Karpas-422 (cell line): ENCODE measurements at regions not wholly inside any gene's neighbourhood (a gene's known extent, or its start where the extent isn't known, plus 50 kb on each side); places are given as distances from the start of the nearest gene placed in this dataset.

Experiments
- DNase-seq: peaks from one replicate; pipeline ENCODE4 v3.0.0-alpha.2; 2015
- H2AFZ ChIP-seq: fragments of 200-600 bp; sonication (generic); 2 replicates; pipeline ENCODE4 v1.6.1; 2014; ENCODE audit warnings: antibody characterized with exemption, low read length, mixed read lengths
- H3K27ac ChIP-seq: fragments of 200-600 bp; sonication (generic); 2 replicates; pipeline ENCODE4 v1.5.1; 2014; ENCODE audit warnings: mild to moderate bottlenecking, low read length, moderate library complexity
- H3K27me3 ChIP-seq: fragments of 200-600 bp; sonication (generic); 2 replicates; pipeline ENCODE4 v1.6.1; 2014; ENCODE audit warnings: low read length, mixed read lengths
- H3K36me3 ChIP-seq: fragments of 200-600 bp; sonication (generic); 2 replicates; pipeline ENCODE4 v1.6.1; 2014; ENCODE audit warnings: low read length, mixed read lengths; ENCODE audit not compliant: insufficient read depth
- H3K4me1 ChIP-seq: fragments of 200-600 bp; sonication (generic); 2 replicates; pipeline ENCODE4 v1.6.1; 2014; ENCODE audit warnings: mild to moderate bottlenecking, low read length, mixed read lengths
- H3K4me2 ChIP-seq: fragments of 200-600 bp; sonication (generic); 2 replicates; pipeline ENCODE4 v1.6.1; 2014; ENCODE audit warnings: low read length, low read depth, mild to moderate bottlenecking; ENCODE audit not compliant: poor library complexity, severe bottlenecking
- H3K4me3 ChIP-seq: fragments of 200-600 bp; sonication (generic); 2 replicates; pipeline ENCODE4 v1.5.1; 2014; ENCODE audit warnings: mild to moderate bottlenecking, antibody characterized with exemption, low read length, mixed read lengths
- H3K79me2 ChIP-seq: fragments of 200-600 bp; sonication (generic); 2 replicates; pipeline ENCODE4 v1.6.1; 2014; ENCODE audit warnings: mild to moderate bottlenecking, low read length, mixed read lengths
- H3K9ac ChIP-seq: fragments of 200-600 bp; sonication (generic); 2 replicates; pipeline ENCODE4 v1.6.0; 2014; ENCODE audit warnings: low read length
- H3K9me2 ChIP-seq: fragments of 200-600 bp; sonication (generic), shearing (Covaris generic); replicated peaks from 2 replicates; pipeline ENCODE4 v1.6.0; 2014; ENCODE audit warnings: mild to moderate bottlenecking, low read length, moderate library complexity; ENCODE audit not compliant: insufficient read depth
- H3K9me3 ChIP-seq: fragments of 300-700, 200-600 bp; sonication (generic); 2 replicates; pipeline ENCODE4 v1.6.1; 2014; ENCODE audit warnings: low read length, mixed read lengths
- H4K20me1 ChIP-seq: fragments of 200-600 bp; sonication (generic); 2 replicates; pipeline ENCODE4 v1.6.1; 2014; ENCODE audit warnings: mild to moderate bottlenecking, antibody characterized with exemption, low read length, low read depth; ENCODE audit not compliant: insufficient read depth

GRCh38 chr5:143509758-143510221 lies 106.3 kb upstream of the NR3C1 start:
- DNase-seq = no peak

GRCh38 chr5:143506836-143507552 lies 103.5 kb upstream of the NR3C1 start:
- H3K9ac ChIP-seq = no peak overlapping the region
- H3K4me2 ChIP-seq = no peak overlapping the region
- H3K9me3 ChIP-seq = no peaks in the 10 kb centered on the region
- no peaks in the 10 kb centered on the region for H4K20me1 ChIP-seq
- no peak overlapping the region for H3K27ac ChIP-seq
- DNase-seq = no peak
- H3K36me3 ChIP-seq = no peaks in the 10 kb centered on the region
- no peaks in the 10 kb centered on the region for H3K79me2 ChIP-seq
- no peak overlapping the region for H3K4me3 ChIP-seq
- H3K27me3 ChIP-seq = no peaks in the 10 kb centered on the region
- peaks cover 4% of the 10 kb centered on the region for H3K4me1 ChIP-seq
- H2AFZ ChIP-seq = no peak overlapping the region
- no peaks in the 10 kb centered on the region for H3K9me2 ChIP-seq

More at GRCh38 chr5:143509758-143510221, 106.3 kb upstream of the NR3C1 start:
- Histone ChIP-seq H3K27me3 (no peaks in the 10 kb centered on the region), H3K4me1 (peaks cover 4% of the 10 kb centered on the region), H3K9me2 (no peaks in the 10 kb centered on the region), H3K79me2 (no peaks in the 10 kb centered on the region), H3K4me2 (no peak overlapping the region), H3K9me3 (no peaks in the 10 kb centered on the region), H2AFZ (no peak overlapping the region), H3K36me3 (no peaks in the 10 kb centered on the region), H3K27ac (no peak overlapping the region), H4K20me1 (no peaks in the 10 kb centered on the region), H3K4me3 (no peak overlapping the region), H3K9ac (no peak overlapping the region)

- Histone ChIP-seq H3K27me3 (no peaks in the 10 kb centered on the region), H3K79me2 (no peaks in the 10 kb centered on the region), H3K9me2 (no peaks in the 10 kb centered on the region), H3K9me3 (no peaks in the 10 kb centered on the region), H3K36me3 (no peaks in the 10 kb centered on the region), H2AFZ (no peak overlapping the region), H3K4me2 (no peak overlapping the region), H3K4me3 (no peak overlapping the region), H4K20me1 (no peaks in the 10 kb centered on the region), H3K4me1 (peaks cover 4% of the 10 kb centered on the region), H3K9ac (no peak overlapping the region), H3K27ac (no peak overlapping the region)
- DNase-seq = no peak
Observed at GRCh38 chr5:143505934-143506333, 102.4 kb upstream of the NR3C1 start.

- Histone ChIP-seq H4K20me1 (no peaks in the 10 kb centered on the region), H3K9me3 (no peaks in the 10 kb centered on the region), H3K27ac (no peak overlapping the region), H3K4me1 (peaks cover 4% of the 10 kb centered on the region), H3K27me3 (no peaks in the 10 kb centered on the region), H3K9ac (no peak overlapping the region), H3K79me2 (no peaks in the 10 kb centered on the region), H2AFZ (no peak overlapping the region), H3K9me2 (no peaks in the 10 kb centered on the region), H3K4me2 (no peak overlapping the region), H3K36me3 (no peaks in the 10 kb centered on the region), H3K4me3 (no peak overlapping the region)
- DNase-seq = no peak
Observed at GRCh38 chr5:143505354-143505753, 101.9 kb upstream of the NR3C1 start.

GRCh38 chr5:143501310-143502044 lies 98.0 kb upstream of the NR3C1 start:
- DNase-seq = no peak
- Histone ChIP-seq H3K27ac (no peak overlapping the region), H3K79me2 (no peaks in the 10 kb centered on the region), H3K9me3 (no peaks in the 10 kb centered on the region), H3K27me3 (no peaks in the 10 kb centered on the region), H3K36me3 (no peaks in the 10 kb centered on the region), H3K9me2 (no peaks in the 10 kb centered on the region), H3K9ac (no peak overlapping the region), H3K4me3 (no peak overlapping the region), H3K4me2 (no peak overlapping the region), H3K4me1 (no peaks in the 10 kb centered on the region), H2AFZ (no peak overlapping the region), H4K20me1 (no peaks in the 10 kb centered on the region)

GRCh38 chr5:143499480-143500114 lies 96.1 kb upstream of the NR3C1 start:
- Histone ChIP-seq H3K27ac (no peak overlapping the region), H2AFZ (no peak overlapping the region), H3K79me2 (no peaks in the 10 kb centered on the region), H3K4me2 (no peak overlapping the region), H3K9me3 (no peaks in the 10 kb centered on the region), H3K36me3 (no peaks in the 10 kb centered on the region), H3K4me3 (no peak overlapping the region), H3K27me3 (no peaks in the 10 kb centered on the region), H4K20me1 (no peaks in the 10 kb centered on the region), H3K9ac (no peak overlapping the region), H3K9me2 (no peaks in the 10 kb centered on the region), H3K4me1 (no peaks in the 10 kb centered on the region)
- peak; percentile 51 for DNase-seq

GRCh38 chr5:143498821-143499220 lies 95.3 kb upstream of the NR3C1 start:
- H3K27ac ChIP-seq = no peak overlapping the region
- H3K4me3 ChIP-seq = no peak overlapping the region
- H3K9me3 ChIP-seq = no peaks in the 10 kb centered on the region
- H3K9ac ChIP-seq = no peak overlapping the region
- no peaks in the 10 kb centered on the region for H3K27me3 ChIP-seq
- no peak for DNase-seq
- H3K4me2 ChIP-seq = no peak overlapping the region
- H3K36me3 ChIP-seq = no peaks in the 10 kb centered on the region
- H3K9me2 ChIP-seq = no peaks in the 10 kb centered on the region
- H3K4me1 ChIP-seq = no peaks in the 10 kb centered on the region
- H2AFZ ChIP-seq = no peak overlapping the region
- no peaks in the 10 kb centered on the region for H4K20me1 ChIP-seq
- no peaks in the 10 kb centered on the region for H3K79me2 ChIP-seq

GRCh38 chr5:143497749-143498148 lies 94.3 kb upstream of the NR3C1 start:
- Histone ChIP-seq H3K27ac (no peak overlapping the region), H3K4me3 (no peak overlapping the region), H3K9me3 (no peaks in the 10 kb centered on the region), H3K4me2 (no peak overlapping the region), H3K27me3 (no peaks in the 10 kb centered on the region), H3K79me2 (no peaks in the 10 kb centered on the region), H3K9ac (no peak overlapping the region), H3K36me3 (no peaks in the 10 kb centered on the region), H3K9me2 (no peaks in the 10 kb centered on the region), H3K4me1 (no peaks in the 10 kb centered on the region), H2AFZ (no peak overlapping the region), H4K20me1 (no peaks in the 10 kb centered on the region)
- no peak for DNase-seq
